Spleen (tissue), 11 donors: ENCODE measurements at regions not wholly inside any gene's neighbourhood (a gene's known extent, or its start where the extent isn't known, plus 50 kb on each side); places are given as distances from the start of the nearest gene placed in this dataset.

Source experiments
- DNase-seq: peaks from one replicate; pipeline ENCODE4 v3.0.0-alpha.2; 2020
- H3K27ac ChIP-seq, 8 donors: fragments of 200-600 bp; sonication (generic) in 7 of 8; 1 replicate in 4 of 8; 2 replicates in 4 of 8; pipeline versions ENCODE4 v1.5.0 to v1.8.0; 2016 to 2021; ENCODE audit warnings: inconsistent platforms in 4 of 8, mild to moderate bottlenecking in 4 of 8, moderate library complexity in 1 of 8
- H3K27me3 ChIP-seq, 7 donors: fragments of 200-600 bp; sonication (generic) in 6 of 7; replicated peaks in 1 of 7; 1 replicate in 4 of 7; 2 replicates in 3 of 7; pipeline versions ENCODE4 v1.5.0 to v1.8.0; 2016 to 2021; ENCODE audit warnings: inconsistent platforms in 3 of 7, mild to moderate bottlenecking in 1 of 7
- H3K36me3 ChIP-seq, 6 donors: fragments of 200-600 bp; sonication (generic) in 5 of 6; 1 replicate in 4 of 6; 2 replicates in 2 of 6; pipeline versions ENCODE4 v1.5.0 to v1.8.0; 2016 to 2021; ENCODE audit warnings: inconsistent platforms in 2 of 6
- H3K4me1 ChIP-seq, 6 donors: fragments of 200-600 bp; sonication (generic) in 5 of 6; 1 replicate in 3 of 6; 2 replicates in 3 of 6; pipeline versions ENCODE4 v1.5.0 to v1.8.0; 2016 to 2021; ENCODE audit warnings: inconsistent platforms in 3 of 6
- H3K4me3 ChIP-seq, 8 donors: fragments of 200-600 bp; sonication (generic) in 7 of 8; 1 replicate in 4 of 8; 2 replicates in 4 of 8; pipeline versions ENCODE4 v1.5.0 to v1.8.0; 2016 to 2021; ENCODE audit warnings: inconsistent platforms in 4 of 8, mild to moderate bottlenecking in 4 of 8, moderate library complexity in 2 of 8
- H3K9me3 ChIP-seq, 8 donors: fragments of 200-600 bp; sonication (generic) in 7 of 8; 1 replicate in 4 of 8; 2 replicates in 4 of 8; pipeline versions ENCODE4 v1.5.0 to v1.8.0; 2016 to 2021; ENCODE audit warnings: inconsistent platforms in 4 of 8
- POLR2A ChIP-seq, 3 donors: fragments of 450-650 bp; IDR thresholded peaks; one replicate each; pipeline ENCODE4 v1.5.1; 2017; ENCODE audit warnings: antibody characterized with exemption in 3 of 3, mild to moderate bottlenecking in 1 of 3
- POLR2AphosphoS5 ChIP-seq, 3 donors: sonication (generic); formaldehyde crosslinking; IDR thresholded peaks; one replicate each; pipeline ENCODE4 v1.5.1; 2017; ENCODE audit warnings: antibody characterized with exemption in 3 of 3
- WGBS, 5 donors: extraction: QIAGEN DNeasy Blood & Tissue Kit in 3 of 5; methylation state at CpG; one replicate each; pipeline versions ENCODE4 v1.1.5 to v1.1.7; 2013 to 2018; 5-methylcytosine and 5-hydroxymethylcytosine counted together
- intact Hi-C: fragments of 100-400 bp; cut with DNase I; formaldehyde crosslinking; loops from one replicate; pipeline ENCODE4 v1.15.0; 2023; ENCODE audit warnings: low total_unique reads
- TF ChIP-seq, protein P1 (sequence below), 11 experiments: fragments of 200-600 bp in 7 of 11; fragments of 450-650 bp in 4 of 11; sonication (generic) in 4 of 11; IDR thresholded peaks in 8 of 11; conservative IDR thresholded peaks in 3 of 11; 1 replicate in 7 of 11; 2 replicates in 4 of 11; pipeline versions ENCODE4 v1.4.0 to v1.8.0; 2016 to 2021; ENCODE audit warnings: antibody characterized with exemption in 11 of 11, inconsistent platforms in 4 of 11, mild to moderate bottlenecking in 1 of 11
- donor health status: healthy with polysubstance abuse.
- donor health status: DM: no; HTN: no; CAD: no; lungs with moderate emphysema.
- donor health status: DM: no; HTN: no; CAD: no.
- donor health status: Bipolar disorder and iron deficiency.
- donor health status: healthy.
- donor health status: DM: no; HTN: no; CAD: no.
- donor health status: DM: yes; HTN: yes; CAD: no.

DNA sequence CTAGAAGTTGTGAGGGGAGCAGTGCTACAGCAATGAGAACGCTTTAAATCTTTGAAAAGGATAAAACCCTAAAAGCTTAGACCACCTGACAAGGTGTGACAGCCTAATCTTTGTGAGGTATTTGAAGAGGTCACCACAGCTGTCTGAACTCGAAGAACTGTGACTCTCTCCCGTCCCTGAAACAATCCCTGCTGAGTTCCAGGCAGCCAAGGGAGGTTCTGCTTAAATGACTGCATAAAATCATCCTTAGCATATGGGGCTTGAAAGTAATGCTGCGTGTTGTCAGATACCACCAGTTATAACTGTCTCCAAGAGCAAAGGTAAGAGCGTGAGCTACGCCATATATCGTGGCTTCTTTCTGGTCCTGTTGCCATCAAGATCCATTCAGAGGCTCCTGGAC is 696.3 kb downstream of the PCDH7 start:
- H3K4me3 ChIP-seq = no peak overlapping the region
- DNase-seq = no peak
- no peaks in the 10 kb centered on the region for H3K27me3 ChIP-seq
- TF ChIP-seq, protein P1, sequence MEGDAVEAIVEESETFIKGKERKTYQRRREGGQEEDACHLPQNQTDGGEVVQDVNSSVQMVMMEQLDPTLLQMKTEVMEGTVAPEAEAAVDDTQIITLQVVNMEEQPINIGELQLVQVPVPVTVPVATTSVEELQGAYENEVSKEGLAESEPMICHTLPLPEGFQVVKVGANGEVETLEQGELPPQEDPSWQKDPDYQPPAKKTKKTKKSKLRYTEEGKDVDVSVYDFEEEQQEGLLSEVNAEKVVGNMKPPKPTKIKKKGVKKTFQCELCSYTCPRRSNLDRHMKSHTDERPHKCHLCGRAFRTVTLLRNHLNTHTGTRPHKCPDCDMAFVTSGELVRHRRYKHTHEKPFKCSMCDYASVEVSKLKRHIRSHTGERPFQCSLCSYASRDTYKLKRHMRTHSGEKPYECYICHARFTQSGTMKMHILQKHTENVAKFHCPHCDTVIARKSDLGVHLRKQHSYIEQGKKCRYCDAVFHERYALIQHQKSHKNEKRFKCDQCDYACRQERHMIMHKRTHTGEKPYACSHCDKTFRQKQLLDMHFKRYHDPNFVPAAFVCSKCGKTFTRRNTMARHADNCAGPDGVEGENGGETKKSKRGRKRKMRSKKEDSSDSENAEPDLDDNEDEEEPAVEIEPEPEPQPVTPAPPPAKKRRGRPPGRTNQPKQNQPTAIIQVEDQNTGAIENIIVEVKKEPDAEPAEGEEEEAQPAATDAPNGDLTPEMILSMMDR (IDR thresholded peaks at IDR 0.05 in 8 of 11, conservative IDR thresholded peaks at IDR 0.05 in 3 of 11) = no peak
- TF ChIP-seq POLR2AphosphoS5 (IDR thresholded peaks at IDR 0.05) (no peak), POLR2A (IDR thresholded peaks at IDR 0.05) (no peak)
- H3K4me1 ChIP-seq = no peaks in the 10 kb centered on the region
- no peak overlapping the region for H3K27ac ChIP-seq
- no peaks in the 10 kb centered on the region for H3K36me3 ChIP-seq
- no peaks in the 10 kb centered on the region for H3K9me3 ChIP-seq
- intact Hi-C loops = no loop called here
- 74 to 85% (median 76%) methylated on average over 7 of the region's 7 CpGs for WGBS, 5 donors

DNA sequence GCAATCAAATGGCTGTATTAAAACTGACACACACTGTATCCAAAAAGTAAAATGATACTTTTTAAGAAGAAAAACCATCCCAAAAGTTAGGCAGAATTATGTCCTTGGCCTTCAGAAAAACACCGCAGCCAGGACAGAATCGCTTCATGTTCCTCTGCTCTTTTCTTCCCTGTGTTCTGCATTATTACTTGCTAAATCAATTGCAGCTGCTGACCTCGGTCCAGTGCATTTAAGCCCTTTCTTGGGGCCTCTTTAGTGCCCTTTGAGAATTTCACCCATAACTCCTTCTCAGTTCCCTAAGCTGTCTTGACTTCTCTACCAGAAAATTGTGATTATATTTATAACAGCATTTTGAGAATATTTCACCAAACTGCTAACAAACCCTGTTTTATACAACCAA is 696.9 kb downstream of the PCDH7 start:
- intact Hi-C loops = no loop called here
- no peaks in the 10 kb centered on the region for H3K27me3 ChIP-seq
- H3K27ac ChIP-seq = no peak overlapping the region
- no peaks in the 10 kb centered on the region for H3K4me1 ChIP-seq
- 74 to 87% (median 85%) methylated on average over 3 of the region's 3 CpGs for WGBS, 5 donors
- H3K4me3 ChIP-seq = no peak overlapping the region
- TF ChIP-seq POLR2AphosphoS5 (IDR thresholded peaks at IDR 0.05) (no peak), POLR2A (IDR thresholded peaks at IDR 0.05) (no peak)
- TF ChIP-seq, protein P1 (IDR thresholded peaks at IDR 0.05 in 8 of 11, conservative IDR thresholded peaks at IDR 0.05 in 3 of 11) = no peak
- H3K36me3 ChIP-seq = no peaks in the 10 kb centered on the region
- peaks cover 0 to 4% (median 0%) of the 10 kb centered on the region in 8 donors for H3K9me3 ChIP-seq
- no peak for DNase-seq

DNA sequence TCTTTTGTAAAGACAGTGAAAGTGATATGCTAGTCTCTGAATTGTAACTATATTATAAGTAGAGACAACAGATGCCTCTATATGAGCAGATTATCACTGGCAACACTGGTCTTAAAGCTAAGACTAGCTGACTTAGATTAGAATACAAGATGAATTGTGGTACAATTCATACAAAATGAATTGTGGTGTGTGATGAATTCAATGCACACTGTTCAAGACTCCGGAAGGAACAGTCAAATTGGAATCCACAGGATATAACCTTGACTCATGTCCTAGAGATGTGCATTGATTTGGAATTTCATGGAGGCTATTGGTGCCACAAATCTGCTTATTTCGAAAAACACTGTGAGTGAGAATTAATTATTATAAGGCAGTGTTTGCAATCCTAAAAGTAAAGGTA is 701.8 kb downstream of the PCDH7 start:
- WGBS, 5 donors = 66 to 85% (median 70%) methylated on average over 2 of the region's 2 CpGs
- Histone ChIP-seq H3K4me3 (no peak overlapping the region), H3K27ac (no peak overlapping the region), H3K9me3 (peaks cover 0 to 4% (median 0%) of the 10 kb centered on the region in 8 donors), H3K36me3 (no peaks in the 10 kb centered on the region), H3K27me3 (no peaks in the 10 kb centered on the region), H3K4me1 (no peaks in the 10 kb centered on the region)
- DNase-seq = no peak
- TF ChIP-seq POLR2AphosphoS5 (IDR thresholded peaks at IDR 0.05) (no peak), POLR2A (IDR thresholded peaks at IDR 0.05) (no peak)
- TF ChIP-seq, protein P1 (IDR thresholded peaks at IDR 0.05 in 8 of 11, conservative IDR thresholded peaks at IDR 0.05 in 3 of 11) = no peak
- intact Hi-C loops = no loop called here

DNA sequence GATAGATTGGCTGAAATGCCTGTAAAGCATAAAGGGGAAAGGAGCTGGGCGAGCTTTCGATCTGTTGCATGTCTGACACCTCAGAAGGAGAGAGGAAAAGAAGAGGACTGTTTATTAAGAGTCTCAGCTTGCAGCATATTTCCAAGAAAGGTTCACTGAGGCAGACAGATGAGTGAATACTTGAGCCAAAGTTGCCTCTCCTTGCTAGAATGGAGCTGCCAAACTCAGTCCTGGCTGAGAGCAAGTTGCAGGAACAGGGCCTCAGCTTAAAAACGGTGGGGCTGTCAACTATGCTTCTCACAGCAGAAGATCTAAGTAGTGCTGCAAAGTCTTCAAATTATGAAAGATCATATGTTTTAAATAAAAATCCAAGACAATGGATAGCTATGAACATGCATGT is 707.5 kb downstream of the PCDH7 start:
- intact Hi-C loops = no loop called here
- peaks cover 0 to 4% (median 0%) of the 10 kb centered on the region in 8 donors for H3K9me3 ChIP-seq
- TF ChIP-seq, protein P1 (IDR thresholded peaks at IDR 0.05 in 8 of 11, conservative IDR thresholded peaks at IDR 0.05 in 3 of 11) = no peak
- TF ChIP-seq POLR2AphosphoS5 (IDR thresholded peaks at IDR 0.05) (no peak), POLR2A (IDR thresholded peaks at IDR 0.05) (no peak)
- 74 to 89% (median 76%) methylated on average over 3 of the region's 3 CpGs for WGBS, 5 donors
- no peak for DNase-seq
- H3K4me3 ChIP-seq = no peak overlapping the region
- no peaks in the 10 kb centered on the region for H3K36me3 ChIP-seq
- H3K27ac ChIP-seq = no peak overlapping the region
- H3K4me1 ChIP-seq = no peaks in the 10 kb centered on the region
- H3K27me3 ChIP-seq = no peaks in the 10 kb centered on the region
